PC-9 (cell line): ENCODE measurements at regions not wholly inside any gene's neighbourhood (a gene's known extent, or its start where the extent isn't known, plus 50 kb on each side); places are given as distances from the start of the nearest gene placed in this dataset.

Source experiments
- BruUV-seq: library from RNA; stranded (reverse); fragments of 400-500 nt; replicated peaks from 2 replicates; lab custom pipeline; 2021; lab: Mats Ljungman, UMichigan
- CTCF ChIA-PET: fragments of 300-600 bp; sonication (Branson Sonifier 250); formaldehyde crosslinking; loops from one replicate; lab custom pipeline; 2022; ENCODE audit warnings: antibody characterized with exemption; lab: Charles Lee
- POLR2A ChIA-PET: fragments of 300-600 bp; sonication (Branson Sonifier 250); formaldehyde crosslinking; loops from one replicate; lab custom pipeline; 2022; ENCODE audit warnings: antibody characterized with exemption; ENCODE audit not compliant: unreplicated experiment; lab: Charles Lee
- DNase-seq, 2 experiments: peaks; one replicate each; pipeline versions ENCODE4 v3.0.0 to v3.0.0-alpha.2; 2015 to 2022; ENCODE audit warnings: mixed read lengths in 1 of 2
- H2AFZ ChIP-seq: fragments of 200-600 bp; sonication (generic); 2 replicates; pipeline ENCODE4 v1.8.1; 2017; ENCODE audit warnings: antibody characterized with exemption
- H3F3A ChIP-seq: fragments of 200-600 bp; sonication (generic); 2 replicates; pipeline ENCODE4 v1.8.1; 2017; ENCODE audit warnings: antibody characterized with exemption, mild to moderate bottlenecking, low read depth; ENCODE audit not compliant: insufficient read depth
- H3K27ac ChIP-seq: fragments of 200-600 bp; sonication (generic); 2 replicates; pipeline ENCODE4 v1.6.1; 2016; ENCODE audit warnings: mixed run types
- H3K27me3 ChIP-seq: fragments of 200-600 bp; sonication (generic); 2 replicates; pipeline ENCODE4 v1.6.1; 2016; ENCODE audit warnings: low read depth, mixed run types; ENCODE audit not compliant: insufficient read depth
- H3K36me3 ChIP-seq: fragments of 200-600 bp; sonication (generic); 2 replicates; pipeline ENCODE4 v1.6.1; 2016; ENCODE audit warnings: low read depth, mixed run types
- H3K4me1 ChIP-seq: fragments of 200-600 bp; sonication (generic); replicated peaks from 2 replicates; pipeline ENCODE4 v1.6.1; 2016; ENCODE audit warnings: mixed run types; ENCODE audit not compliant: insufficient read depth
- H3K4me2 ChIP-seq: fragments of 200-600 bp; sonication (generic); 2 replicates; pipeline ENCODE4 v1.6.1; 2017; ENCODE audit warnings: mixed run types
- H3K4me3 ChIP-seq: fragments of 200-600 bp; sonication (generic); 2 replicates; pipeline ENCODE4 v1.6.1; 2016; ENCODE audit warnings: mixed run types
- H3K79me2 ChIP-seq: fragments of 200-600 bp; sonication (generic); 2 replicates; pipeline ENCODE4 v1.6.1; 2017; ENCODE audit warnings: low read depth, mixed run types
- H3K9me2 ChIP-seq: fragments of 200-600 bp; sonication (generic); 2 replicates; pipeline ENCODE4 v1.8.1; 2017; ENCODE audit warnings: mild to moderate bottlenecking; ENCODE audit not compliant: insufficient read depth
- H3K9me3 ChIP-seq: fragments of 200-600 bp; sonication (generic); 2 replicates; pipeline ENCODE4 v1.8.1; 2016; ENCODE audit warnings: low read depth; ENCODE audit not compliant: insufficient read depth
- H4K20me1 ChIP-seq: fragments of 200-600 bp; sonication (generic); 2 replicates; pipeline ENCODE4 v1.8.1; 2017; ENCODE audit not compliant: insufficient read depth
- EZH2 ChIP-seq: fragments of 200-600 bp; sonication (generic); IDR thresholded peaks from 2 replicates; pipeline ENCODE4 v1.8.0; 2017; ENCODE audit warnings: antibody characterized with exemption, low read depth
- intact Hi-C: fragments of 100-400 bp; cut with micrococcal nuclease; formaldehyde crosslinking; loops from one replicate; pipeline ENCODE4 v1.10.0; 2022; ENCODE audit not compliant: unreplicated experiment
- TF ChIP-seq, protein P1 (sequence below): fragments of 200-600 bp; sonication (generic); conservative IDR thresholded peaks from 2 replicates; pipeline ENCODE4 v1.6.1; 2017; ENCODE audit warnings: mixed run types, antibody characterized with exemption, mild to moderate bottlenecking, moderate library complexity

DNA sequence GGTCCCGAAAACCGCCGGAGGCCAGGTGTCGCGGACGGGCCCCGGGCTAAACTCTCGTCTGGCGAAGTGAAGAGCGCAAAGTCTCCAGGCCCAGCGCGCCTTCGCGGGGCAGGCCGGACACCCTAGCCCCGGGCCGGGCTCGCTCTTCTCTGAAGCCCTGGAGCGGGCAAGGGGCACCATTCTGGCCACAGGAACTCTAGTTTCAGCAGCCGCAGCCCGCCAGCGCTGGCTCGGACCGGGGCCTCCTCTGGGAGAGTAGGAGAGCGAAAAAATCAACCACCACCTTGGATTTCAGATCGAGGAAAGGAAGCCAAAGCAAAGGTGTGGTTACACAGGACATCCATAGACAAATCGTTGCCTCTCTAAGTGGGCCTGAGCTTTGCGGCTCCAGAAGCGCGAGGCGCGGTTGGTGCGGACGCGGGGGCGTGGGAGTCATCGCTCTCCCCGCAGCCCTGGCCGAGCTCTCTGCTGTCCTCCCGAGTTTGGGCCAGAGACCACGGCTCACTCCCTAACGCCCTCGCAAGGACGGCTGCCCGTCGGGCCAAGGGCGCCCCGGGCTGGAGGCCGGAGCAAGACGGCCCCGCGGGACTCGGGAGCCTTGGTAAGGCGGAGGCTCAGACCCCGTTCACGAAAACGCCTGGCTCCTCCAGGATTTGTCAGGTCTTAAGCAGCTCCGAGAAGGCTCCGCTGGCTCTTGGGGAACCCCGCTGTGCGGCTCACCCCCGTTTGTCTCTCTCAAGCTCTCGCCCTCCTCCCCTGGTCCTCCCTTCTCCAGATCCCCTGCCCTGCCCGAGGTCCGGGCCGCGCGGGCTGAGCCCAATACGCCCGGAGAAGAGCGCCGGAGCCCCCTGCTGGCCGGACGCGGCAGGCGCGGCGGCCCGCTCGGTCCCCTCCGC, 132.9 kb upstream of the DPYD start:
- H3K36me3 ChIP-seq: no peaks in the 10 kb centered on the region
- peak overlapping the region; percentile 95 for H2AFZ ChIP-seq
- no peaks in the 10 kb centered on the region for H3F3A ChIP-seq
- H3K4me1 ChIP-seq: no peaks in the 10 kb centered on the region
- H3K27ac ChIP-seq: no peak overlapping the region
- H3K4me2 ChIP-seq: peak overlapping the region; percentile 84
- BruUV-seq: TSS peak; percentile 94
- H3K9me3 ChIP-seq: no peaks in the 10 kb centered on the region
- no peaks in the 10 kb centered on the region for H3K79me2 ChIP-seq
- H3K4me3 ChIP-seq: peak overlapping the region; percentile 58
- H3K9me2 ChIP-seq: no peaks in the 10 kb centered on the region
- TF ChIP-seq, protein P1, sequence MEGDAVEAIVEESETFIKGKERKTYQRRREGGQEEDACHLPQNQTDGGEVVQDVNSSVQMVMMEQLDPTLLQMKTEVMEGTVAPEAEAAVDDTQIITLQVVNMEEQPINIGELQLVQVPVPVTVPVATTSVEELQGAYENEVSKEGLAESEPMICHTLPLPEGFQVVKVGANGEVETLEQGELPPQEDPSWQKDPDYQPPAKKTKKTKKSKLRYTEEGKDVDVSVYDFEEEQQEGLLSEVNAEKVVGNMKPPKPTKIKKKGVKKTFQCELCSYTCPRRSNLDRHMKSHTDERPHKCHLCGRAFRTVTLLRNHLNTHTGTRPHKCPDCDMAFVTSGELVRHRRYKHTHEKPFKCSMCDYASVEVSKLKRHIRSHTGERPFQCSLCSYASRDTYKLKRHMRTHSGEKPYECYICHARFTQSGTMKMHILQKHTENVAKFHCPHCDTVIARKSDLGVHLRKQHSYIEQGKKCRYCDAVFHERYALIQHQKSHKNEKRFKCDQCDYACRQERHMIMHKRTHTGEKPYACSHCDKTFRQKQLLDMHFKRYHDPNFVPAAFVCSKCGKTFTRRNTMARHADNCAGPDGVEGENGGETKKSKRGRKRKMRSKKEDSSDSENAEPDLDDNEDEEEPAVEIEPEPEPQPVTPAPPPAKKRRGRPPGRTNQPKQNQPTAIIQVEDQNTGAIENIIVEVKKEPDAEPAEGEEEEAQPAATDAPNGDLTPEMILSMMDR: peak; percentile 94
- TF ChIP-seq EZH2: no peak
- ChIA-PET CTCF (interaction anchor here (0.6 to 1.1 kb wide), 5 partner anchors 49 to 415 kb away, joined by 3 to 4 read pairs (median 3); no protein-coding TSS in a partner anchor), POLR2A (interaction anchor here (0.6 to 0.8 kb wide), 2 partner anchors 156 to 415 kb away, joined by 3 to 6 read pairs; no protein-coding TSS in a partner anchor)
- peak in 1 of 2 experiments; percentile 82 for DNase-seq
- intact Hi-C loops: loop anchor here (1.0 to 10.0 kb wide), 9 partner anchors 161 to 1816 kb away; no protein-coding TSS in a partner anchor
- H3K27me3 ChIP-seq: no peaks in the 10 kb centered on the region
- no peaks in the 10 kb centered on the region for H4K20me1 ChIP-seq

DNA sequence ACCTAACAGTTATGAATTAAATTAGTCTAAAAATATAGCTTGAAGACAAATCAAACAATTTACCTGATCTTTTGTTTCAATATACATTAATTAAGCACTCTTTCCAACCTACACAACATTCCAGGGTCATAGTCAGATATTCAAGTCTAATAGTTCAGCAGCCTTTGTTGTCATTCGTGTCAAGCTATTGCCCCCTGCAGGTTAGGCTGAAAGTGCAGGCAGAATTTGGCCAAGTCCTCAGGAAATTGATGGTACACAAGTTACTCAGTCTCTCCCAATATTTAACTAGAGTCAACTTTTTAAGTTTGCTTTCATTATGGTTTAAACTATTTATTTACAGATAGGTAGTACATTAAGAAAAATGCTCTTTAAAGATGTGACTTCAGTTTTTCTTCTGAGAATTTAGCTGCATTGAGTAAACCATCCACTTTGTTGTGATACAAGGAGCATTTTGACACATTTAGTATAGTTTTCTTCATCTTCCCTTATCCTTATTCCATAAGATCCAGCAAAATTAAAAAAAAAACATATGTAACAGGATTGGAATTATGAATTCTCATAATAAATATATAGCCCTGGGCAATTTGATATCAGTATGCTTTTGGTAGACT, 130.3 kb upstream of the DPYD start:
- ChIA-PET CTCF (interaction anchor here (0.6 to 1.2 kb wide), 2 partner anchors 199 to 417 kb away, joined by 3 read pairs; no protein-coding TSS in a partner anchor), POLR2A (no interaction called here)
- Histone ChIP-seq H3K9me3 (no peaks in the 10 kb centered on the region), H3K79me2 (no peaks in the 10 kb centered on the region), H3K9me2 (no peaks in the 10 kb centered on the region), H3K27me3 (no peaks in the 10 kb centered on the region), H2AFZ (no peak overlapping the region), H3K36me3 (no peaks in the 10 kb centered on the region), H3F3A (no peaks in the 10 kb centered on the region), H3K27ac (no peak overlapping the region), H3K4me2 (no peak overlapping the region), H4K20me1 (no peaks in the 10 kb centered on the region), H3K4me1 (no peaks in the 10 kb centered on the region), H3K4me3 (no peak overlapping the region)
- peak; percentile 71 to 72 for DNase-seq
- TF ChIP-seq, protein P1: peak; percentile 100
- TF ChIP-seq EZH2: no peak
- no TSS peak for BruUV-seq
- intact Hi-C loops: loop anchor here (1.0 to 10.0 kb wide), 11 partner anchors 130 to 1814 kb away; partner anchors contain the start of gene DPYD

DNA sequence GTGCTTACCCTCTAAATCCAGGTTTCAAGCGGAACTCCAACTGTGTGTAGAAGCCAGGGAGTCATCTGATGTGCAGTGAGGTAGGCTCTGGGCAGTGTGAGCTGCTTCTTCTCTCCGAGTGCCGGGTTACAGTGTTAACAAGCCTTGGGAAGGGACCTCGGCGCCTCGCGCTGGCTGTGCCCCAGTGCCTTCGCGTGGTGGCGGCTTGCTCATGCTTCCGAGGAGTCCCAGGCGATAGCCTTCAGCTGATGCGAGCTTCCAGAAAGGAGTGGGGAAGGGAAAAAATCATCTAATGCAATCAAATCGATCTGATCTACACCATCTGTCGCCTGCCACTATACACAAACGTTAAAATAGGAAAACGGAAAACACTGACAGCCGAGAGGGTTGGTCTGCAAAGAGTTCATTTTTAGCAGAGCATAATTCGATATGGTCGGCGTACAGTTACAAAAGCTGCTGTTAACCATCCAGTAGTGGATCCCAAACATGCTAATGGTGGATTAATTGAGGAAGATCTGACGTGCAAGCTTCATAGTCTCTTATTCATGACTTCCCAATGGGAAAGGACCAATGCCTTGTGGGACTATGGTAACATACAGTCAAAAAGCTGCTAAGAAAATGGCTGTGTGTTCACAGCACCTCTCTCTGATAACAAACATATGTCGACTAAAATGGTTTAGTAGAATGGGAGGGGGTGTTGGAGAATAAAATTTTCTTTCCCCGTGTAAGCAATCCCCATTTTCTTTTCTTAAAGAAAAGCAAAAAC, 128.7 kb upstream of the DPYD start:
- H3K79me2 ChIP-seq: no peaks in the 10 kb centered on the region
- H4K20me1 ChIP-seq: no peaks in the 10 kb centered on the region
- no peak overlapping the region for H3K4me2 ChIP-seq
- H3K27me3 ChIP-seq: no peaks in the 10 kb centered on the region
- H3K27ac ChIP-seq: no peak overlapping the region
- TF ChIP-seq, protein P1: no peak
- no peak for TF ChIP-seq EZH2
- ChIA-PET CTCF (no interaction called here), POLR2A (no interaction called here)
- intact Hi-C loops: loop anchor here (2.0 to 10.0 kb wide), 10 partner anchors 47 to 1812 kb away; partner anchors contain the start of gene DPYD
- H3K4me3 ChIP-seq: no peak overlapping the region
- H2AFZ ChIP-seq: no peak overlapping the region
- no peaks in the 10 kb centered on the region for H3F3A ChIP-seq
- H3K4me1 ChIP-seq: no peaks in the 10 kb centered on the region
- DNase-seq: no peak
- no peaks in the 10 kb centered on the region for H3K36me3 ChIP-seq
- no peaks in the 10 kb centered on the region for H3K9me3 ChIP-seq
- no TSS peak for BruUV-seq
- no peaks in the 10 kb centered on the region for H3K9me2 ChIP-seq
